BJ (cell line): ENCODE measurements at regions not wholly inside any gene's neighbourhood (a gene's known extent, or its start where the extent isn't known, plus 50 kb on each side); places are given as distances from the start of the nearest gene placed in this dataset.

Source experiments
- CTCF ChIA-PET: fragments of 350-600 bp; formaldehyde crosslinking; extraction: SDS; loops from one replicate; lab custom pipeline; 2021; ENCODE audit warnings: antibody characterized with exemption, inconsistent platforms; lab: Yijun Ruan, JAX
- POLR2A ChIA-PET: fragments of 300-600 bp; sonication (Branson Sonifier 250); formaldehyde crosslinking; extraction: SDS; loops from one replicate; lab custom pipeline; 2021; ENCODE audit warnings: antibody characterized with exemption; lab: Charles Lee
- DNase-seq: peaks from one replicate; pipeline ENCODE4 v3.0.0-alpha.2; 2011; ENCODE audit warnings: low read depth
- H3K27me3 ChIP-seq: 2 replicates; pipeline ENCODE4 v1.6.0; 2011; ENCODE audit warnings: low read length; ENCODE audit not compliant: control insufficient read depth, insufficient read depth
- H3K36me3 ChIP-seq: 2 replicates; pipeline ENCODE4 v1.5.1; 2011; ENCODE audit warnings: low read length; ENCODE audit not compliant: control insufficient read depth, insufficient read depth
- H3K4me3 ChIP-seq: 2 replicates; pipeline ENCODE4 v1.5.1; 2011; ENCODE audit warnings: low read depth, mild to moderate bottlenecking, control low read depth, low read length
- CTCF ChIP-seq: IDR thresholded peaks from 2 replicates; pipeline ENCODE4 v1.5.1; 2011; ENCODE audit warnings: low read depth, mild to moderate bottlenecking, control low read depth, inconsistent platforms, low read length, moderate library complexity; ENCODE audit not compliant: insufficient read depth

GRCh38 chr2:118257696-118258095 lies 169.4 kb downstream of the INSIG2 start:
- H3K27me3 ChIP-seq = no peaks in the 10 kb centered on the region
- H3K36me3 ChIP-seq = no peaks in the 10 kb centered on the region
- ChIA-PET CTCF (no interaction called here), POLR2A (no interaction called here)
- H3K4me3 ChIP-seq = no peak overlapping the region
- no peak for DNase-seq
- no peak for TF ChIP-seq CTCF

GRCh38 chr2:118255771-118256372 lies 167.6 kb downstream of the INSIG2 start:
- no peak for TF ChIP-seq CTCF

GRCh38 chr2:118255301-118255700 lies 167.0 kb downstream of the INSIG2 start:
- ChIA-PET CTCF (interaction anchor here (1.3 kb wide), 1 partner anchor 10 kb away, joined by 4 read pairs; no protein-coding TSS in a partner anchor), POLR2A (no interaction called here)
- TF ChIP-seq CTCF = no peak

More at GRCh38 chr2:118255771-118256372, 167.6 kb downstream of the INSIG2 start:
- H3K27me3 ChIP-seq = no peaks in the 10 kb centered on the region
- no peak overlapping the region for H3K4me3 ChIP-seq
- ChIA-PET CTCF (interaction anchor here (1.3 kb wide), 1 partner anchor 9 kb away, joined by 4 read pairs; no protein-coding TSS in a partner anchor), POLR2A (no interaction called here)
- DNase-seq = no peak
- no peaks in the 10 kb centered on the region for H3K36me3 ChIP-seq

GRCh38 chr2:118254116-118254515 lies 165.8 kb downstream of the INSIG2 start:
- ChIA-PET POLR2A (no interaction called here), CTCF (no interaction called here)
- Histone ChIP-seq H3K27me3 (no peaks in the 10 kb centered on the region), H3K36me3 (no peaks in the 10 kb centered on the region), H3K4me3 (no peak overlapping the region)
- no peak for DNase-seq
- no peak for TF ChIP-seq CTCF

More at GRCh38 chr2:118255301-118255700, 167.0 kb downstream of the INSIG2 start:
- no peak overlapping the region for H3K4me3 ChIP-seq
- no peak for DNase-seq
- H3K36me3 ChIP-seq = no peaks in the 10 kb centered on the region
- H3K27me3 ChIP-seq = no peaks in the 10 kb centered on the region

GRCh38 chr2:118251427-118251826 lies 163.2 kb downstream of the INSIG2 start:
- POLR2A ChIA-PET = no interaction called here
- TF ChIP-seq CTCF = no peak
- H3K36me3 ChIP-seq = no peaks in the 10 kb centered on the region

More at GRCh38 chr2:118251427-118251826, 163.2 kb downstream of the INSIG2 start:
- CTCF ChIA-PET = no interaction called here
- H3K27me3 ChIP-seq = no peaks in the 10 kb centered on the region
- peak; percentile 70 for DNase-seq
- H3K4me3 ChIP-seq = no peak overlapping the region
